ENCODE measurements at regions not wholly inside any gene's neighbourhood (a gene's known extent, or its start where the extent isn't known, plus 50 kb on each side); places are given as distances from the start of the nearest gene placed in this dataset.
"Not testable (repeated sequence)": the region's sequence is repeated elsewhere in the genome, so short reads cannot be mapped to it uniquely, and the experiment has no call there.

DNA sequence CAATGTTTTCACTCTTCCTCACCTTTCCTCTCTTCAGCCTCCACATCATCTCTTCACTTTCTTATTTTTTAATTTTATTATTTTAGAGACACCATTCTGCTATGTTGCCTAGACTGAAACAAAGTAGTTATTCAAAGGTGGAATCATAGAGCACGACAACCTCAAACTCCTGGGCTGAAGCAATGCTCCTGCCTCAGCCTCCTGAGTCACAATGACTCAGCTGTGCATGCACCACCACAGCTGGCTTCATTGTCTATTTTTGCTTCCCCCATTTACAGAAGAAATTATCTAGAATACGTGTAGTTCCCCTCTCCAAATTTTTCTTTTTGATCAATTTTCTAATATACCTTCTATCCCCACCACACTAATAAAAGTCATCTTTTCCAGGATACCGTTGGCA, 911.5 kb upstream of the SOX11 start:
- Histone ChIP-seq H3K9me3 (no peaks in the 10 kb centered on the region), H3K4me1 (no peaks in the 10 kb centered on the region), H3K4me3 (no peak overlapping the region), H3K36me3 (no peaks in the 10 kb centered on the region), H3K27me3 (no peaks in the 10 kb centered on the region), H3K27ac (no peak overlapping the region)
- intact Hi-C loops (cut with DNase I) = no loop called here
- DNase-seq (no peak), ATAC-seq (no peak)
- TF ChIP-seq, protein P1, sequence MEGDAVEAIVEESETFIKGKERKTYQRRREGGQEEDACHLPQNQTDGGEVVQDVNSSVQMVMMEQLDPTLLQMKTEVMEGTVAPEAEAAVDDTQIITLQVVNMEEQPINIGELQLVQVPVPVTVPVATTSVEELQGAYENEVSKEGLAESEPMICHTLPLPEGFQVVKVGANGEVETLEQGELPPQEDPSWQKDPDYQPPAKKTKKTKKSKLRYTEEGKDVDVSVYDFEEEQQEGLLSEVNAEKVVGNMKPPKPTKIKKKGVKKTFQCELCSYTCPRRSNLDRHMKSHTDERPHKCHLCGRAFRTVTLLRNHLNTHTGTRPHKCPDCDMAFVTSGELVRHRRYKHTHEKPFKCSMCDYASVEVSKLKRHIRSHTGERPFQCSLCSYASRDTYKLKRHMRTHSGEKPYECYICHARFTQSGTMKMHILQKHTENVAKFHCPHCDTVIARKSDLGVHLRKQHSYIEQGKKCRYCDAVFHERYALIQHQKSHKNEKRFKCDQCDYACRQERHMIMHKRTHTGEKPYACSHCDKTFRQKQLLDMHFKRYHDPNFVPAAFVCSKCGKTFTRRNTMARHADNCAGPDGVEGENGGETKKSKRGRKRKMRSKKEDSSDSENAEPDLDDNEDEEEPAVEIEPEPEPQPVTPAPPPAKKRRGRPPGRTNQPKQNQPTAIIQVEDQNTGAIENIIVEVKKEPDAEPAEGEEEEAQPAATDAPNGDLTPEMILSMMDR (IDR thresholded peaks at IDR 0.05) = no peak

DNA sequence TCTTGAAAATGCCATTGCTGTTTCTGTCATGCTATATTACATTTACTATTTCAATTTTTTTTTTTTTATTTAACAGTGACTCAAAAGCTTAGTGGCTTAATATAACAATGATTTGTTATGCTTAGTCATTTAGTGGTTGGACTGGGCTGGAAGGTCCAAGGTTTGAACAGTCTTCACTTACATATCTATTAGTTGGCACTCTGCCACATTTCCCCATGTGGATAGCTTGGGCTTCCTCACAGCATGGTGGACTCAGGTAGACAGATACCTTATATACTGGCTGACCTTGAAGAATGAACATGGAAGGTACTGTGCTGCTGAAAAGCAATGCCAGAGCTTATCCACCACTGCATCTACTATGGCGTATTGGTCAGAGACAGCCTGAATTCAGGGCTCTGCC, 909.5 kb upstream of the SOX11 start:
- Histone ChIP-seq H3K9me3 (no peaks in the 10 kb centered on the region), H3K4me1 (no peaks in the 10 kb centered on the region), H3K4me3 (no peak overlapping the region), H3K27ac (no peak overlapping the region), H3K27me3 (no peaks in the 10 kb centered on the region), H3K36me3 (no peaks in the 10 kb centered on the region)
- DNase-seq (no peak), ATAC-seq (no peak)
- TF ChIP-seq, protein P1 (IDR thresholded peaks at IDR 0.05) = no peak
- intact Hi-C loops (cut with DNase I) = no loop called here

DNA sequence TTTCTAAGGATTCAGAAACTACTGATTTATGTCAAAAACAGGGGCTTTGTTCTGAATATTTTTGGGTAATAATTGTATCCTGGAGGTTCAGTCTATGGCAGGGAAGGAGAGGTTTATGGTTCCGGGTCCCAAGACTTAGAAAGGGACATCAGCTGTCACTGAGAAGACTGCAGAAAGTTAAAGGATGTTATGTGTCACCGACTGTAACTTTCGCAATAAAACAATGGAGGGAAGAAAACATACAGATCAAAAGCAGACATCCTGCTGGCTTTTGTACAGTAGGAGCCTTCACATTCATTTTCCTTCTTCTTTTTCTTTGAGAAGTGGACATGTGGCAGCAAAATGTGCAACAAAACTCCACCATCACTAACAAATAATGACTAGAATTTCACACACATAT, 900.7 kb upstream of the SOX11 start:
- intact Hi-C loops (cut with DNase I) = no loop called here
- TF ChIP-seq, protein P1 (IDR thresholded peaks at IDR 0.05) = no peak
- Histone ChIP-seq H3K4me3 (no peak overlapping the region), H3K27ac (no peak overlapping the region), H3K9me3 (no peaks in the 10 kb centered on the region), H3K27me3 (no peaks in the 10 kb centered on the region), H3K4me1 (no peaks in the 10 kb centered on the region), H3K36me3 (no peaks in the 10 kb centered on the region)
- ATAC-seq (no peak), DNase-seq (no peak)

DNA sequence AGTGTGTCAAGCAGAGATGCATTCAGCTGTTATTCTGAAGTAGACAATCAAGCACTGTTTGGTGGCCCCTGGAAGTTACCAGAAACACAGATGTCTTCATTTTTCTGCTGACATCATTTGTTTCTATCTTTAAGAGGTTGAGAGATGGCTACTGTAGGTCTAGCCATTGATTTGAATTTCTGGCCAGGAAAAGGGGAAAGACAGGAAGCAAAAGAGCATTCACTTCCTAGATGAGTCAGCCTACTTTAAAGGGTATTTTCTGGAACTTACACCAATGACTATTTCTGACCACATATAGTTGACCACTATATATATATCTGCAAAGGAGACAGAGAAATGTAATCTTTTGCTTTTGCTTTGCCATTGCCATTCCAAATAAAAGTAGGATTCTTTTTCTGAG, 900.1 kb upstream of the SOX11 start:
- intact Hi-C loops (cut with DNase I) = no loop called here
- ATAC-seq = no peak
- TF ChIP-seq, protein P1 (IDR thresholded peaks at IDR 0.05) = no peak

DNA sequence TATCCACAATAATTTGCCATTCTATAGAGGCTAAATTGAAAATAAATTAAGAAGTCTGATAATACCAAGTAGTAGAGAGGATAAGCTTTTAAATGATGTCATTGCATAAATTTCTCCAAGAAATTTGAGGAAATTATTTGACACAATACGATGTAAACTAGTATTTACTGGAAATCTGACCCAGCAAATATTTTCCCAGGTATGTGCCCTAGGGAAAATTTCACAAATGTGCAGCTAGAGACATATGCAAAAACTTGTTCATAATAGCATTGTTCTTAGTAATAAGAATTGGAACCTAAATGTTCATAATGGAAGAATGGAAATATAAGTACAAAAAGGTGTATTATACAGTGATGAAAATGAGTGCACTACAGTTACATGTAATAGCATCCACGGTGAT, 888.8 kb upstream of the SOX11 start:
- intact Hi-C loops (cut with DNase I) = no loop called here

More for the DNA sequence above, 900.1 kb upstream of the SOX11 start:
- H3K9me3 ChIP-seq = no peaks in the 10 kb centered on the region
- no peaks in the 10 kb centered on the region for H3K27me3 ChIP-seq
- H3K4me1 ChIP-seq = no peaks in the 10 kb centered on the region
- H3K4me3 ChIP-seq = no peak overlapping the region
- DNase-seq = no peak
- H3K36me3 ChIP-seq = no peaks in the 10 kb centered on the region
- no peak overlapping the region for H3K27ac ChIP-seq

DNA sequence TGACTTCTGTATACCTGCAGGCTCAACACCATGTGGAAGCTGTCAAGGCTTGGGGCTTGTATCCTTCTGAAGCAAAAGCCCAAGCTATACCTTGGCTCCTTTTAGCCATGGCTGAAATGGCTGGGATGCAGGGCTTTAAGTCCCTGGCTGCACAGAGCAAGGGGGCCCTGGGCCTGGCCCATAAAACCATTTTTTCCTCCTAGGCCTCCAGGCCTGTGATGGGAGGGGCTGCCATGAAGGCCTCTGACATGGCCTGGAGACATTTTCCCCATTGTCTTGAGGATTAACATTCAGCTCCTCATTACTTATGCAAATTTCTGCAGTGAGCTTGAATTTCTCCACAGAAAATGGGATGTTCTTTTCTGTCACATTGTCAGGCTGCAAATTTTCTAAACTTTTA, 878.0 kb upstream of the SOX11 start:
- H3K27me3 ChIP-seq; H3K36me3 ChIP-seq; intact Hi-C loops (cut with DNase I); H3K27ac ChIP-seq; DNase-seq; H3K4me1 ChIP-seq; ATAC-seq; H3K4me3 ChIP-seq; H3K9me3 ChIP-seq: not testable (repeated sequence)

More for the DNA sequence above, 888.8 kb upstream of the SOX11 start:
- TF ChIP-seq, protein P1 (IDR thresholded peaks at IDR 0.05) = no peak
- ATAC-seq (no peak), DNase-seq (no peak)
- H3K4me3 ChIP-seq = no peak overlapping the region
- H3K4me1 ChIP-seq = no peaks in the 10 kb centered on the region
- H3K36me3 ChIP-seq = no peaks in the 10 kb centered on the region
- H3K27ac ChIP-seq = no peak overlapping the region
- H3K27me3 ChIP-seq = no peaks in the 10 kb centered on the region
- H3K9me3 ChIP-seq = no peaks in the 10 kb centered on the region

All from upper lobe of right lung (tissue), 1 donor.